PC-9 (cell line): ENCODE measurements at regions not wholly inside any gene's neighbourhood (a gene's known extent, or its start where the extent isn't known, plus 50 kb on each side); places are given as distances from the start of the nearest gene placed in this dataset.

Experiments
- BruUV-seq: library from RNA; stranded (reverse); fragments of 400-500 nt; replicated peaks from 2 replicates; lab custom pipeline; 2021; lab: Mats Ljungman, UMichigan
- CTCF ChIA-PET: fragments of 300-600 bp; sonication (Branson Sonifier 250); formaldehyde crosslinking; loops from one replicate; lab custom pipeline; 2022; ENCODE audit warnings: antibody characterized with exemption; lab: Charles Lee
- POLR2A ChIA-PET: fragments of 300-600 bp; sonication (Branson Sonifier 250); formaldehyde crosslinking; loops from one replicate; lab custom pipeline; 2022; ENCODE audit warnings: antibody characterized with exemption; ENCODE audit not compliant: unreplicated experiment; lab: Charles Lee
- DNase-seq, 2 experiments: peaks; one replicate each; pipeline versions ENCODE4 v3.0.0 to v3.0.0-alpha.2; 2015 to 2022; ENCODE audit warnings: mixed read lengths in 1 of 2
- H2AFZ ChIP-seq: fragments of 200-600 bp; sonication (generic); 2 replicates; pipeline ENCODE4 v1.8.1; 2017; ENCODE audit warnings: antibody characterized with exemption
- H3F3A ChIP-seq: fragments of 200-600 bp; sonication (generic); 2 replicates; pipeline ENCODE4 v1.8.1; 2017; ENCODE audit warnings: antibody characterized with exemption, mild to moderate bottlenecking, low read depth; ENCODE audit not compliant: insufficient read depth
- H3K27ac ChIP-seq: fragments of 200-600 bp; sonication (generic); 2 replicates; pipeline ENCODE4 v1.6.1; 2016; ENCODE audit warnings: mixed run types
- H3K27me3 ChIP-seq: fragments of 200-600 bp; sonication (generic); 2 replicates; pipeline ENCODE4 v1.6.1; 2016; ENCODE audit warnings: low read depth, mixed run types; ENCODE audit not compliant: insufficient read depth
- H3K36me3 ChIP-seq: fragments of 200-600 bp; sonication (generic); 2 replicates; pipeline ENCODE4 v1.6.1; 2016; ENCODE audit warnings: low read depth, mixed run types
- H3K4me1 ChIP-seq: fragments of 200-600 bp; sonication (generic); replicated peaks from 2 replicates; pipeline ENCODE4 v1.6.1; 2016; ENCODE audit warnings: mixed run types; ENCODE audit not compliant: insufficient read depth
- H3K4me2 ChIP-seq: fragments of 200-600 bp; sonication (generic); 2 replicates; pipeline ENCODE4 v1.6.1; 2017; ENCODE audit warnings: mixed run types
- H3K4me3 ChIP-seq: fragments of 200-600 bp; sonication (generic); 2 replicates; pipeline ENCODE4 v1.6.1; 2016; ENCODE audit warnings: mixed run types
- H3K79me2 ChIP-seq: fragments of 200-600 bp; sonication (generic); 2 replicates; pipeline ENCODE4 v1.6.1; 2017; ENCODE audit warnings: low read depth, mixed run types
- H3K9me2 ChIP-seq: fragments of 200-600 bp; sonication (generic); 2 replicates; pipeline ENCODE4 v1.8.1; 2017; ENCODE audit warnings: mild to moderate bottlenecking; ENCODE audit not compliant: insufficient read depth
- H3K9me3 ChIP-seq: fragments of 200-600 bp; sonication (generic); 2 replicates; pipeline ENCODE4 v1.8.1; 2016; ENCODE audit warnings: low read depth; ENCODE audit not compliant: insufficient read depth
- H4K20me1 ChIP-seq: fragments of 200-600 bp; sonication (generic); 2 replicates; pipeline ENCODE4 v1.8.1; 2017; ENCODE audit not compliant: insufficient read depth
- EZH2 ChIP-seq: fragments of 200-600 bp; sonication (generic); IDR thresholded peaks from 2 replicates; pipeline ENCODE4 v1.8.0; 2017; ENCODE audit warnings: antibody characterized with exemption, low read depth
- intact Hi-C: fragments of 100-400 bp; cut with micrococcal nuclease; formaldehyde crosslinking; loops from one replicate; pipeline ENCODE4 v1.10.0; 2022; ENCODE audit not compliant: unreplicated experiment
- TF ChIP-seq, protein P1 (sequence below): fragments of 200-600 bp; sonication (generic); conservative IDR thresholded peaks from 2 replicates; pipeline ENCODE4 v1.6.1; 2017; ENCODE audit warnings: mixed run types, antibody characterized with exemption, mild to moderate bottlenecking, moderate library complexity

DNA sequence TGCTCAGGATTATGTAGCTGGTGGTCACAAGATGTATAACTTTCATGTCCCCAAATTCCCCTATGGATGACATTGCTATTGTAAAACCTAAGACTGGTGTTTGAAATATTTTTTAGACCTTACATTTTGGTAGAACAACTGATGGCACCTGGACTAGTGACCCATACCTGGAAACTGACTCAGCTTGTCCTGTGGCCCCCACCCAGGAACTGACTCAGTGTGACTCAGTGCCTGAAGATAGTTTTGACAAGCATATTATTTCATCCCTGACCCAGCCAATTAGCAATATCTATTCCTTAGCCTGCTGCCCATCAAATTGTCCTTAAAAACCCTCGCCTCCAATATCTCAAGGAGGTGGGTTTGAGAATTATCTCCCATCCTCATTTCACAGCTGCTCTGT, 90.9 kb upstream of the GRIK2 start:
- H3K4me3 ChIP-seq: no peak overlapping the region
- no peak for TF ChIP-seq EZH2
- TF ChIP-seq, protein P1, sequence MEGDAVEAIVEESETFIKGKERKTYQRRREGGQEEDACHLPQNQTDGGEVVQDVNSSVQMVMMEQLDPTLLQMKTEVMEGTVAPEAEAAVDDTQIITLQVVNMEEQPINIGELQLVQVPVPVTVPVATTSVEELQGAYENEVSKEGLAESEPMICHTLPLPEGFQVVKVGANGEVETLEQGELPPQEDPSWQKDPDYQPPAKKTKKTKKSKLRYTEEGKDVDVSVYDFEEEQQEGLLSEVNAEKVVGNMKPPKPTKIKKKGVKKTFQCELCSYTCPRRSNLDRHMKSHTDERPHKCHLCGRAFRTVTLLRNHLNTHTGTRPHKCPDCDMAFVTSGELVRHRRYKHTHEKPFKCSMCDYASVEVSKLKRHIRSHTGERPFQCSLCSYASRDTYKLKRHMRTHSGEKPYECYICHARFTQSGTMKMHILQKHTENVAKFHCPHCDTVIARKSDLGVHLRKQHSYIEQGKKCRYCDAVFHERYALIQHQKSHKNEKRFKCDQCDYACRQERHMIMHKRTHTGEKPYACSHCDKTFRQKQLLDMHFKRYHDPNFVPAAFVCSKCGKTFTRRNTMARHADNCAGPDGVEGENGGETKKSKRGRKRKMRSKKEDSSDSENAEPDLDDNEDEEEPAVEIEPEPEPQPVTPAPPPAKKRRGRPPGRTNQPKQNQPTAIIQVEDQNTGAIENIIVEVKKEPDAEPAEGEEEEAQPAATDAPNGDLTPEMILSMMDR: no peak
- 0 out of 2 replicates have a peak, but pooled peaks cover 4% of the 10 kb centered on the region for H3K4me1 ChIP-seq
- H3K9me2 ChIP-seq: no peaks in the 10 kb centered on the region
- DNase-seq: no peak
- H3K27ac ChIP-seq: no peak overlapping the region
- H2AFZ ChIP-seq: no peak overlapping the region
- no peaks in the 10 kb centered on the region for H3K36me3 ChIP-seq
- no peaks in the 10 kb centered on the region for H3F3A ChIP-seq
- ChIA-PET CTCF (no interaction called here), POLR2A (no interaction called here)
- no peaks in the 10 kb centered on the region for H3K79me2 ChIP-seq
- no TSS peak for BruUV-seq
- peaks cover 18% of the 10 kb centered on the region; the same call in 1 of the 2 replicates for H3K9me3 ChIP-seq
- intact Hi-C loops: no loop called here
- no peak overlapping the region for H3K4me2 ChIP-seq
- H3K27me3 ChIP-seq: no peaks in the 10 kb centered on the region
- H4K20me1 ChIP-seq: no peaks in the 10 kb centered on the region

DNA sequence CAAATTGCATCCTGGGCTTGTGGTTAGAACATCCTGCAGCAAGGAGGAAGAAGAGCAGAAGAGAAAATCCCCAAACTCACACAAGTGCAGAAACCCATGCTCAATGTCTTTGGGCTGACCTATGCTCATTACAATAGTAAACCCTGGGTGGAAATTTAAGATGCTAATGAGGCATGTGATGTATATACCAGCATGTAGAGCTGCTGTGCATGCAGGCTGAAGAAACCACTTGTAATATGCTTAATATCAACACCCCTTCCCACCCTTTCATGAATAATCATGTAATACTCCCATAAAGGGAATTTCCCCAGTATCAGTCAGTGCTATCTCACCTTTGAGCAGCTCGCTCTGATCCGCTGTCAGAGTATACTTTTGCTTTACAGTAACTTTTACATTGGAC, 90.0 kb upstream of the GRIK2 start:
- Histone ChIP-seq H3K27me3 (no peaks in the 10 kb centered on the region), H3K4me2 (no peak overlapping the region), H3K36me3 (no peaks in the 10 kb centered on the region), H2AFZ (no peak overlapping the region), H3F3A (no peaks in the 10 kb centered on the region), H3K79me2 (no peaks in the 10 kb centered on the region), H3K9me3 (peaks cover 18% of the 10 kb centered on the region; the same call in 1 of the 2 replicates), H4K20me1 (no peaks in the 10 kb centered on the region), H3K4me1 (0 out of 2 replicates have a peak, but pooled peaks cover 4% of the 10 kb centered on the region), H3K9me2 (no peaks in the 10 kb centered on the region), H3K27ac (no peak overlapping the region), H3K4me3 (no peak overlapping the region)
- no TSS peak for BruUV-seq
- TF ChIP-seq, protein P1: no peak
- no peak for TF ChIP-seq EZH2
- intact Hi-C loops: no loop called here
- POLR2A ChIA-PET: no interaction called here
- no peak for DNase-seq
- CTCF ChIA-PET: no interaction called here

DNA sequence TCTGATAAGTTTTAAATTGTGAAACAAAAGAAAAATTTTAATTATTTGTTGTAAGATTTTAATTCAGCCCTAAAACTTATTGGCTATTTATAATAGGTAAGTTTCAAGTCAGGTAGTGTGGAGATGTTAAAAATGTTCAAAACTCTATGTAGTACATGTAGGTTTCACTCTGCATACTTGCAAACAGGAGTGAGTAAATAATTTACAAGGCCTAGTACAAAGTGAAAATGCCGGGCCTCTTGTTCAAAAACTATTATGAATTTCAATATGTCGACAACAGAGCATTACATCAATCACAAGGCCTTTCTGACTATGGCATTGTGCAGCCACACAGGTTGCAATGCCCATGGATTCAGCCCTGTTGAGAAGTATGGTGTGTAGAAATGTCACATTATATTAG, 80.9 kb upstream of the GRIK2 start:
- no peak for DNase-seq
- Histone ChIP-seq H2AFZ (no peak overlapping the region), H3K27me3 (no peaks in the 10 kb centered on the region), H4K20me1 (no peaks in the 10 kb centered on the region), H3F3A (no peaks in the 10 kb centered on the region), H3K79me2 (no peaks in the 10 kb centered on the region), H3K9me3 (no peaks in the 10 kb centered on the region), H3K4me3 (no peak overlapping the region), H3K36me3 (no peaks in the 10 kb centered on the region), H3K4me1 (no peaks in the 10 kb centered on the region), H3K4me2 (no peak overlapping the region), H3K27ac (no peak overlapping the region), H3K9me2 (no peaks in the 10 kb centered on the region)
- CTCF ChIA-PET: no interaction called here
- POLR2A ChIA-PET: no interaction called here
- intact Hi-C loops: no loop called here
- no peak for TF ChIP-seq EZH2
- TF ChIP-seq, protein P1: no peak
- BruUV-seq: no TSS peak
